ENCODE measurements at regions not wholly inside any gene's neighbourhood (a gene's known extent, or its start where the extent isn't known, plus 50 kb on each side); places are given as distances from the start of the nearest gene placed in this dataset.

DNA sequence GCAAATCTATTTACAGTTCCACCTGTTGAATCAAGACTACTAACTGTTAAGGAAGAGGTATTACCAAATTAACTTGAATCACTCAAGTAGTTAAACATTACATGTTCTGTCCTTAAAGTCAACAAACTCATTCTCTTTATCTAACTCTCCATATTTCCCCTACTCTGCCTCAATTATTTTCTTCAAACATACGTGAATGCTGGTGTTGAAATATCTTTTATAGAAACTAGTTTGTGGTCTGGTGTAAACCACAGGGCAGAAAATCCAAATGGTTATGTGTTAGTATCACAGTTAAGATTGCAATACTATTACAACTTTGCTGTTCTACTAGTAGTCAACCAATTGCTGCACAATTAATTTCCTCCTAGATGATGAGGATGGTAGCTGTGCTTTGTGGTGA, 603.5 kb downstream of the KCTD16 start:
- TF ChIP-seq CTCF (IDR thresholded peaks at IDR 0.05): no peak
- no peak for TF ChIP-seq POLR2A (IDR thresholded peaks at IDR 0.05)
